Spleen (tissue), 7 donors: ENCODE measurements at regions not wholly inside any gene's neighbourhood (a gene's known extent, or its start where the extent isn't known, plus 50 kb on each side); places are given as distances from the start of the nearest gene placed in this dataset.

ENCODE experiments used
- POLR2A ChIP-seq, 3 donors: fragments of 450-650 bp; IDR thresholded peaks; one replicate each; pipeline ENCODE4 v1.5.1; 2017; ENCODE audit warnings: antibody characterized with exemption in 3 of 3, mild to moderate bottlenecking in 1 of 3
- TF ChIP-seq, protein P1 (sequence below), 11 experiments: fragments of 200-600 bp in 7 of 11; fragments of 450-650 bp in 4 of 11; sonication (generic) in 4 of 11; IDR thresholded peaks in 8 of 11; conservative IDR thresholded peaks in 3 of 11; 1 replicate in 7 of 11; 2 replicates in 4 of 11; pipeline versions ENCODE4 v1.4.0 to v1.8.0; 2016 to 2021; ENCODE audit warnings: antibody characterized with exemption in 11 of 11, inconsistent platforms in 4 of 11, mild to moderate bottlenecking in 1 of 11
- donor health status: DM: no; HTN: no; CAD: no; lungs with moderate emphysema.
- donor health status: DM: no; HTN: no; CAD: no.
- donor health status: DM: no; HTN: no; CAD: no.

GRCh38 chr20:7302250-7302649 lies 534.8 kb downstream of the BMP2 start:
- TF ChIP-seq POLR2A (IDR thresholded peaks at IDR 0.05) = no peak
- TF ChIP-seq, protein P1, sequence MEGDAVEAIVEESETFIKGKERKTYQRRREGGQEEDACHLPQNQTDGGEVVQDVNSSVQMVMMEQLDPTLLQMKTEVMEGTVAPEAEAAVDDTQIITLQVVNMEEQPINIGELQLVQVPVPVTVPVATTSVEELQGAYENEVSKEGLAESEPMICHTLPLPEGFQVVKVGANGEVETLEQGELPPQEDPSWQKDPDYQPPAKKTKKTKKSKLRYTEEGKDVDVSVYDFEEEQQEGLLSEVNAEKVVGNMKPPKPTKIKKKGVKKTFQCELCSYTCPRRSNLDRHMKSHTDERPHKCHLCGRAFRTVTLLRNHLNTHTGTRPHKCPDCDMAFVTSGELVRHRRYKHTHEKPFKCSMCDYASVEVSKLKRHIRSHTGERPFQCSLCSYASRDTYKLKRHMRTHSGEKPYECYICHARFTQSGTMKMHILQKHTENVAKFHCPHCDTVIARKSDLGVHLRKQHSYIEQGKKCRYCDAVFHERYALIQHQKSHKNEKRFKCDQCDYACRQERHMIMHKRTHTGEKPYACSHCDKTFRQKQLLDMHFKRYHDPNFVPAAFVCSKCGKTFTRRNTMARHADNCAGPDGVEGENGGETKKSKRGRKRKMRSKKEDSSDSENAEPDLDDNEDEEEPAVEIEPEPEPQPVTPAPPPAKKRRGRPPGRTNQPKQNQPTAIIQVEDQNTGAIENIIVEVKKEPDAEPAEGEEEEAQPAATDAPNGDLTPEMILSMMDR (IDR thresholded peaks at IDR 0.05 in 8 of 11, conservative IDR thresholded peaks at IDR 0.05 in 3 of 11) = no peak
